IPS DF 6.9 (cell line): ENCODE measurements at regions not wholly inside any gene's neighbourhood (a gene's known extent, or its start where the extent isn't known, plus 50 kb on each side); places are given as distances from the start of the nearest gene placed in this dataset.
"Not testable (repeated sequence)": the region's sequence is repeated elsewhere in the genome, so short reads cannot be mapped to it uniquely, and the experiment has no call there.

Experiments
- DNase-seq: peaks from one replicate; pipeline ENCODE4 v3.0.0-alpha.2; 2013; ENCODE audit warnings: low read depth, low spot score
- H3K27ac ChIP-seq: one replicate; pipeline ENCODE4 v1.5.1; 2013; ENCODE audit warnings: low read length, control low read depth
- H3K27me3 ChIP-seq: 2 replicates; pipeline ENCODE4 v1.6.1; 2013; ENCODE audit warnings: mild to moderate bottlenecking, low read length; ENCODE audit not compliant: control insufficient read depth, insufficient read depth
- H3K36me3 ChIP-seq: 2 replicates; pipeline ENCODE4 v1.6.1; 2013; ENCODE audit warnings: low read length; ENCODE audit not compliant: control insufficient read depth, insufficient read depth
- H3K4me1 ChIP-seq: 2 replicates; pipeline ENCODE4 v1.6.1; 2013; ENCODE audit warnings: low read length; ENCODE audit not compliant: control insufficient read depth, insufficient read depth
- H3K4me3 ChIP-seq: 2 replicates; pipeline ENCODE4 v1.5.1; 2013; ENCODE audit warnings: mild to moderate bottlenecking, low read length
- H3K9me3 ChIP-seq: 2 replicates; pipeline ENCODE4 v1.6.1; 2013; ENCODE audit warnings: low read length, inconsistent platforms; ENCODE audit not compliant: control insufficient read depth, insufficient read depth
- WGBS: extraction: QIAGEN DNeasy Blood & Tissue Kit; methylation state at CpG from one replicate; pipeline ENCODE4 v1.1.7; 2013; ENCODE audit warnings: mixed read lengths, missing lambda C conversion rate; ENCODE audit not compliant: insufficient read length, insufficient coverage; 5-methylcytosine and 5-hydroxymethylcytosine counted together

GRCh38 chr12:25682421-25682820 is 129.3 kb upstream of the LMNTD1 start:
- Histone ChIP-seq H3K4me3 (no peak overlapping the region), H3K36me3 (no peaks in the 10 kb centered on the region), H3K27me3 (no peaks in the 10 kb centered on the region), H3K4me1 (peaks cover 2% of the 10 kb centered on the region; the same call in 1 of the 2 replicates), H3K27ac (no peak overlapping the region), H3K9me3 (no peaks in the 10 kb centered on the region)
- no CpG with 5 or more reads among the region's 1 CpG for WGBS
- DNase-seq: no peak

DNA sequence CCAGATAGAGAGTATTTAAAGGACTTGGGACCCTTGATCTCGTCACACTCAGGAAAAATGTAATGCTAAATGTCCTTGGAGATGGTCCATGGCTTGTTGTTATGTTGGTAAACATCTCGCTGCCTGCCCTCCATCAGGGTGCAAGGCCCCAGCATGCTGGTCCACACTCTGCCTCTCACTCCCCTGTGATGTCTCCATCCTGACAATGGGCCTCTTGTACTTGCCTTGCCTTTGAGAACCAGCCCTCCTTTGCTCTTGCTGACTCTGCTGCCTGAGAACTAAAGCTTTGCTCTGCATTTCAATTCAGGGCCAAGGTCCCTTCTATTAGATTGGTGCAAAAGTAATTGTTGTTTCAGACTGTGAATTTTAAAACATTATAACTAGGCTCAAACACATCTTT is 131.0 kb upstream of the LMNTD1 start:
- no peaks in the 10 kb centered on the region for H3K9me3 ChIP-seq
- DNase-seq: no peak
- no peaks in the 10 kb centered on the region for H3K36me3 ChIP-seq
- peaks cover 2% of the 10 kb centered on the region; the same call in 1 of the 2 replicates for H3K4me1 ChIP-seq
- H3K27me3 ChIP-seq: no peaks in the 10 kb centered on the region
- no CpG with 5 or more reads among the region's 2 CpGs for WGBS
- no peak overlapping the region for H3K4me3 ChIP-seq
- H3K27ac ChIP-seq: no peak overlapping the region

GRCh38 chr12:25686351-25686750 is 133.3 kb upstream of the LMNTD1 start:
- no peak overlapping the region for H3K27ac ChIP-seq
- no peaks in the 10 kb centered on the region for H3K27me3 ChIP-seq
- H3K9me3 ChIP-seq: no peaks in the 10 kb centered on the region
- DNase-seq: no peak
- H3K4me3 ChIP-seq: no peak overlapping the region
- no CpG with 5 or more reads among the region's 19 CpGs for WGBS
- no peaks in the 10 kb centered on the region for H3K36me3 ChIP-seq
- H3K4me1 ChIP-seq: peaks cover under 1% of the 10 kb centered on the region; the same call in 1 of the 2 replicates

- no peak overlapping the region for H3K27ac ChIP-seq
- WGBS: no CpG with 5 or more reads among the region's 6 CpGs
- H3K27me3 ChIP-seq: no peaks in the 10 kb centered on the region
- H3K4me3 ChIP-seq: no peak overlapping the region
- no peaks in the 10 kb centered on the region for H3K36me3 ChIP-seq
- peaks cover 3% of the 10 kb centered on the region; the same call in 1 of the 2 replicates for H3K4me1 ChIP-seq
- DNase-seq: no peak
- no peaks in the 10 kb centered on the region for H3K9me3 ChIP-seq
Observed at GRCh38 chr12:25687226-25687625, 134.1 kb upstream of the LMNTD1 start.

- not testable (repeated sequence) for H3K27me3 ChIP-seq, H3K27ac ChIP-seq, H3K4me3 ChIP-seq, H3K36me3 ChIP-seq, H3K9me3 ChIP-seq, DNase-seq, H3K4me1 ChIP-seq
- no CpG with 5 or more reads among the region's 9 CpGs for WGBS
Observed at GRCh38 chr12:25688851-25689250, 135.8 kb upstream of the LMNTD1 start.

- H3K9me3 ChIP-seq: no peaks in the 10 kb centered on the region
- no peak overlapping the region for H3K27ac ChIP-seq
- peaks cover 2% of the 10 kb centered on the region; the same call in 1 of the 2 replicates for H3K27me3 ChIP-seq
- no peaks in the 10 kb centered on the region for H3K36me3 ChIP-seq
- no peak overlapping the region for H3K4me3 ChIP-seq
- no CpG with 5 or more reads among the region's 5 CpGs for WGBS
- no peak for DNase-seq
- peaks cover 6% of the 10 kb centered on the region; the same call in 1 of the 2 replicates for H3K4me1 ChIP-seq
Observed at GRCh38 chr12:25689996-25690501, 137.0 kb upstream of the LMNTD1 start.

GRCh38 chr12:25690996-25691864 is 138.1 kb upstream of the LMNTD1 start:
- Histone ChIP-seq H3K9me3 (no peaks in the 10 kb centered on the region), H3K36me3 (no peaks in the 10 kb centered on the region), H3K27me3 (peaks cover 2% of the 10 kb centered on the region; the same call in 1 of the 2 replicates), H3K27ac (no peak overlapping the region), H3K4me1 (peaks cover 6% of the 10 kb centered on the region; the same call in 1 of the 2 replicates), H3K4me3 (no peak overlapping the region)
- WGBS: no CpG with 5 or more reads among the region's 8 CpGs
- DNase-seq: no peak

DNA sequence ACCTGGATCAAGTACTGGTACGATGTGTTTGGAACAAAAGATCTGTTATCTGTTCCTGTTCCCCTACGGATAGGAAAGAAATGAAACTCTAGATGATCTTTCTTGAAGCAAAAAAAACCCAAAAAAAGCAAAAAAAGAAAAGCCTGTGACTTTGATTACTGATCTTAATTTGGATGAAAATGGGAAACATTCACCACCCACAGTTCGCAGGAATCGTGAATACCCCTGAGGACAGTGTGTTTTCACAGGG is 138.7 kb upstream of the LMNTD1 start:
- H3K4me3 ChIP-seq: no peak overlapping the region
- no peaks in the 10 kb centered on the region for H3K36me3 ChIP-seq
- WGBS: no CpG with 5 or more reads among the region's 4 CpGs
- no peak for DNase-seq
- H3K4me1 ChIP-seq: peaks cover 6% of the 10 kb centered on the region; the same call in 1 of the 2 replicates
- peaks cover 2% of the 10 kb centered on the region; the same call in 1 of the 2 replicates for H3K27me3 ChIP-seq
- no peak overlapping the region for H3K27ac ChIP-seq
- H3K9me3 ChIP-seq: no peaks in the 10 kb centered on the region

GRCh38 chr12:25692115-25693035 is 139.3 kb upstream of the LMNTD1 start:
- Histone ChIP-seq H3K27ac (no peak overlapping the region), H3K36me3 (no peaks in the 10 kb centered on the region), H3K9me3 (no peaks in the 10 kb centered on the region), H3K4me1 (peaks cover 6% of the 10 kb centered on the region; the same call in 1 of the 2 replicates), H3K4me3 (no peak overlapping the region), H3K27me3 (peaks cover 2% of the 10 kb centered on the region; the same call in 1 of the 2 replicates)
- WGBS: no CpG with 5 or more reads among the region's 9 CpGs
- no peak for DNase-seq

DNA sequence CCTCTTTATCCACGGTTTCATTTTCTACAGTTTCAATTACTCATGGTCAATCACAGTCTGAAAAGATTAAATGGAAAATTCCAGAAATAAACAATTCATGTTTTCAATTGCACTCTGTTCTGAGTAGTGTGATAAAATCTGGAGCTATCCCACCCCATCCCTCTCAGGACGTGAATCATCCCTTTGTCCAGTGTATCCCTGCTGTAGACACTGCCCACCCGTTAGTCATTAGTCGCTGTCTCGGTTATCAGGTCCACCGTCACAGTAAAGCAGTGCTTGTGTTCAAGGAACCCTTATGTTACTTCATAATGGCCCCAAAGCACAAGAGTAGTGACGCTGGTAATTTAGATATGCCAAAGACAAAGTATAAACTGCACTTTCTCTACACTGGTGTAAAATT is 141.0 kb upstream of the LMNTD1 start:
- H3K4me1 ChIP-seq: peaks cover 6% of the 10 kb centered on the region; the same call in 1 of the 2 replicates
- peaks cover 2% of the 10 kb centered on the region; the same call in 1 of the 2 replicates for H3K27me3 ChIP-seq
- H3K27ac ChIP-seq: no peak overlapping the region
- no CpG with 5 or more reads among the region's 7 CpGs for WGBS
- H3K9me3 ChIP-seq: no peaks in the 10 kb centered on the region
- no peak for DNase-seq
- H3K36me3 ChIP-seq: no peaks in the 10 kb centered on the region
- H3K4me3 ChIP-seq: no peak overlapping the region
